CD4-positive, alpha-beta memory T cell (primary cell): ENCODE measurements at regions not wholly inside any gene's neighbourhood (a gene's known extent, or its start where the extent isn't known, plus 50 kb on each side); places are given as distances from the start of the nearest gene placed in this dataset.

Source experiments
- CTCF ChIA-PET: fragments of 350-600 bp; sonication (Branson Sonifier 250); formaldehyde crosslinking; loops from one replicate; lab custom pipeline; 2021; ENCODE audit warnings: inconsistent platforms; ENCODE audit not compliant: partially characterized antibody; lab: Charles Lee
- POLR2A ChIA-PET: fragments of 350-600 bp; sonication (Branson Sonifier 250); formaldehyde crosslinking; loops from one replicate; lab custom pipeline; 2021; ENCODE audit not compliant: partially characterized antibody; lab: Charles Lee
- DNase-seq, 5 donors: peaks; one replicate each; pipeline versions ENCODE4 v3.0.0 to v3.0.0-alpha.2; 2020 to 2022; ENCODE audit warnings: mixed read lengths in 1 of 5
- H3K27ac ChIP-seq: one replicate; pipeline ENCODE4 v1.7.0; 2013; ENCODE audit warnings: low read depth, low read length
- H3K27me3 ChIP-seq: 2 replicates; pipeline ENCODE4 v1.7.0; 2013; ENCODE audit warnings: mild to moderate bottlenecking, low read length, moderate library complexity; ENCODE audit not compliant: insufficient read depth
- H3K36me3 ChIP-seq: 2 replicates; pipeline ENCODE4 v1.7.0; 2013; ENCODE audit warnings: mild to moderate bottlenecking, low read length, moderate library complexity; ENCODE audit not compliant: insufficient read depth
- H3K4me1 ChIP-seq: 2 replicates; pipeline ENCODE4 v1.7.0; 2013; ENCODE audit warnings: mild to moderate bottlenecking, low read length, moderate library complexity; ENCODE audit not compliant: insufficient read depth
- H3K4me3 ChIP-seq, 2 donors: one replicate each; pipeline ENCODE4 v1.7.0; 2013; ENCODE audit warnings: low read length in 2 of 2, mild to moderate bottlenecking in 1 of 2
- H3K9me3 ChIP-seq, 2 donors: one replicate each; pipeline ENCODE4 v1.7.0; 2013; ENCODE audit warnings: low read length in 2 of 2, control low read depth in 1 of 2; ENCODE audit not compliant: control insufficient read depth in 1 of 2
- H3K27ac Mint-ChIP-seq, 7 donors: one replicate each; pipeline ENCODE4 v1.8.0; 2020 to 2021; ENCODE audit warnings: mixed read lengths in 7 of 7, mild to moderate bottlenecking in 6 of 7, inconsistent platforms in 3 of 7, moderate library complexity in 3 of 7
- H3K27me3 Mint-ChIP-seq, 2 donors: one replicate each; pipeline ENCODE4 v1.8.0; 2020 to 2021; ENCODE audit warnings: mixed read lengths in 2 of 2
- H3K36me3 Mint-ChIP-seq, 2 donors: one replicate each; pipeline ENCODE4 v1.8.0; 2020 to 2021; ENCODE audit warnings: mixed read lengths in 2 of 2, inconsistent platforms in 1 of 2, mild to moderate bottlenecking in 1 of 2
- H3K4me1 Mint-ChIP-seq, 4 donors: one replicate each; pipeline ENCODE4 v1.8.0; 2020 to 2021; ENCODE audit warnings: mixed read lengths in 4 of 4, mild to moderate bottlenecking in 1 of 4
- H3K4me3 Mint-ChIP-seq, 8 donors: one replicate each; pipeline ENCODE4 v1.8.0; 2020 to 2021; ENCODE audit warnings: mixed read lengths in 8 of 8, mild to moderate bottlenecking in 7 of 8, moderate library complexity in 6 of 8, inconsistent platforms in 3 of 8
- H3K9me3 Mint-ChIP-seq, 8 donors: one replicate each; pipeline ENCODE4 v1.8.0; 2020 to 2021; ENCODE audit warnings: mixed read lengths in 8 of 8, mild to moderate bottlenecking in 5 of 8, inconsistent platforms in 3 of 8, moderate library complexity in 1 of 8
- intact Hi-C: fragments of 100-400 bp; cut with micrococcal nuclease; formaldehyde crosslinking; loops from one replicate; pipeline ENCODE4 v1.15.1; 2023

GRCh38 chr3:8186213-8186612 is 315.4 kb upstream of the LMCD1 start:
- Mint-ChIP-seq H3K27me3 (no peaks in the 10 kb centered on the region), H3K4me1 (peaks cover 0 to 4% (median 0%) of the 10 kb centered on the region in 4 donors), H3K36me3 (no peaks in the 10 kb centered on the region), H3K9me3 (peaks cover 0 to 2% (median under 1%) of the 10 kb centered on the region in 8 donors), H3K4me3 (no peak overlapping the region), H3K27ac (no peak overlapping the region)
- no peaks in the 10 kb centered on the region for H3K36me3 ChIP-seq
- no peak overlapping the region for H3K27ac ChIP-seq
- no peaks in the 10 kb centered on the region for H3K27me3 ChIP-seq
- POLR2A ChIA-PET = no interaction called here
- H3K4me1 ChIP-seq = no peaks in the 10 kb centered on the region
- no peak overlapping the region for H3K4me3 ChIP-seq
- no peaks in the 10 kb centered on the region for H3K9me3 ChIP-seq
- intact Hi-C loops = no loop called here
- CTCF ChIA-PET = no interaction called here
- no peak for DNase-seq

DNA sequence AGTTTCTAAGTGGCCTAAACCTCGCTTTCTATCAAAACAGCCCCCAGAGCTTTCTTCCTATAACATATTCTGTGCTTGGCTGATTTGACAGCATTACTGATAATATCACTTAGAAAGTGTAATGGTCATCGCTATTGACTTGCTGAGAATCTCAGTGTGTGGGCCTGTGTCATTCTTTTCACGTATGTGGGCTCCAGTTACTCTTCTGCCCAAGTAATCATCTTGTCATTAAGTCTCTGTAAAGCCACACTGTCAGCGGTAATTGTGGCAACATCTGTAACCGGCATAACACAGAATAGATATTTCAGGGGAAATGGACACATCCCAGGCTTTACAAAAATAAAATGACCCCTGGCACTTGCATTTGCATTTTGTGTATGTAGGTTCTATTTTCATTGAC is 313.6 kb upstream of the LMCD1 start:
- H3K9me3 Mint-ChIP-seq = peaks cover 0 to 7% (median 2%) of the 10 kb centered on the region in 8 donors
- H3K36me3 Mint-ChIP-seq = no peaks in the 10 kb centered on the region
- Histone ChIP-seq H3K9me3 (no peaks in the 10 kb centered on the region), H3K4me1 (no peaks in the 10 kb centered on the region), H3K27me3 (no peaks in the 10 kb centered on the region), H3K36me3 (no peaks in the 10 kb centered on the region), H3K27ac (no peak overlapping the region), H3K4me3 (no peak overlapping the region)
- ChIA-PET CTCF (no interaction called here), POLR2A (no interaction called here)
- no peak for DNase-seq
- H3K4me1 Mint-ChIP-seq = peaks cover 0 to 4% (median 0%) of the 10 kb centered on the region in 4 donors
- no peaks in the 10 kb centered on the region for H3K27me3 Mint-ChIP-seq
- intact Hi-C loops = no loop called here
- no peak overlapping the region for H3K27ac Mint-ChIP-seq
- no peak overlapping the region for H3K4me3 Mint-ChIP-seq

DNA sequence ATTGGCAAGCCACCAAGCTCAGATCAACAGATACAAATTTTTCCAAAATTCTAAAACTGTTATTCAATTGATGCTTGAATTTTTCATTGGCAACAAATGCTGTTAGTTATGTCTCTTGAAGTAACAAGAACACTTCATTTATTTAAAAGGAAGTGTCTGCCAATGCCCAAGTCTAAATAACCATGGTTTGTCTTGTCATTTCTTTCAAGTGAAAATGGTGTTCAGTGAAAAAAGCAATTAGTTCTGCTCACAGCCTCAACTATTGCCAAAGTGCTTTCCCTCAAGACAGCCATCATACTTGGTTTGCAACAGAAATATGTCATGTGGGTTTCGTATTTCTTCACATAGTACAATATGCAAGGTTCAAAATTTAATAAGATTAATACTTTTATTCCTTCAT is 312.6 kb upstream of the LMCD1 start:
- H3K36me3 ChIP-seq = no peaks in the 10 kb centered on the region
- H3K4me3 Mint-ChIP-seq = no peak overlapping the region
- H3K9me3 Mint-ChIP-seq = peaks cover 0 to 7% (median 2%) of the 10 kb centered on the region in 8 donors
- ChIA-PET CTCF (no interaction called here), POLR2A (no interaction called here)
- no peak overlapping the region for H3K27ac ChIP-seq
- H3K36me3 Mint-ChIP-seq = no peaks in the 10 kb centered on the region
- no peaks in the 10 kb centered on the region for H3K27me3 Mint-ChIP-seq
- no peaks in the 10 kb centered on the region for H3K4me1 Mint-ChIP-seq
- DNase-seq = no peak
- H3K4me3 ChIP-seq = no peak overlapping the region
- intact Hi-C loops = no loop called here
- H3K9me3 ChIP-seq = no peaks in the 10 kb centered on the region
- no peaks in the 10 kb centered on the region for H3K4me1 ChIP-seq
- H3K27me3 ChIP-seq = no peaks in the 10 kb centered on the region
- H3K27ac Mint-ChIP-seq = no peak overlapping the region

DNA sequence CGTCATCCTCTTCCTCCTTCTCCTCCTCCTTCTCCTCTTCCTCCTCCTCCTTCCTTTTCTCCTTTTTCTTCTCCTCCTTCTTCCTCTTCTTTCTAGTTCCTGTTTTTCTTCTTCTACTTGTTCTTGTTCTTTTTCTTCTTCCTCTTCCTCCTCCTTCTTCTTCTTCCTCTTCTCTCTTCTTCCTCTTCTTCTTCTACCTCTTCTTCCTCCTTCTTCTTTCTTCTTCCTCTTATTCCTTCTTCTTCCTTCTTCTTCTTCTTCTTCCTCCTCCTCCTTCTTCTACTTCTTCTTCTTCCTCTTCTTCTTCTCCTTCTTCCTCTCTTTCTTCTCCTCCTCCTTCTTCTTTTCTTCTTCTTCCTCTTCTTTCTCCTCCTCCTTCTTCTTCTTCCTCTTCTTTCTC is 310.2 kb upstream of the LMCD1 start:
- Mint-ChIP-seq H3K9me3 (peaks cover 0 to 8% (median 2%) of the 10 kb centered on the region in 8 donors), H3K27ac (no peak overlapping the region), H3K27me3 (peaks cover 0 to 1% of the 10 kb centered on the region in 2 donors), H3K4me1 (no peaks in the 10 kb centered on the region), H3K36me3 (no peaks in the 10 kb centered on the region), H3K4me3 (no peak overlapping the region)
- no peaks in the 10 kb centered on the region for H3K36me3 ChIP-seq
- H3K27ac ChIP-seq = no peak overlapping the region
- H3K4me1 ChIP-seq = no peaks in the 10 kb centered on the region
- no peak for DNase-seq
- intact Hi-C loops = no loop called here
- no peaks in the 10 kb centered on the region for H3K9me3 ChIP-seq
- no peak overlapping the region for H3K4me3 ChIP-seq
- ChIA-PET POLR2A (no interaction called here), CTCF (no interaction called here)
- H3K27me3 ChIP-seq = no peaks in the 10 kb centered on the region

- Histone ChIP-seq H3K4me3 (no peak overlapping the region), H3K9me3 (no peaks in the 10 kb centered on the region), H3K27me3 (no peaks in the 10 kb centered on the region), H3K27ac (no peak overlapping the region), H3K4me1 (no peaks in the 10 kb centered on the region), H3K36me3 (no peaks in the 10 kb centered on the region)
- Mint-ChIP-seq H3K9me3 (peaks cover 0 to 3% (median 0%) of the 10 kb centered on the region in 8 donors), H3K4me1 (no peaks in the 10 kb centered on the region), H3K36me3 (no peaks in the 10 kb centered on the region), H3K27ac (no peak overlapping the region), H3K4me3 (no peak overlapping the region), H3K27me3 (peaks cover 1 to 2% of the 10 kb centered on the region in 2 donors)
- DNase-seq = no peak
- ChIA-PET CTCF (no interaction called here), POLR2A (no interaction called here)
- intact Hi-C loops = no loop called here
Measured at GRCh38 chr3:8197384-8197783, 304.2 kb upstream of the LMCD1 start.

DNA sequence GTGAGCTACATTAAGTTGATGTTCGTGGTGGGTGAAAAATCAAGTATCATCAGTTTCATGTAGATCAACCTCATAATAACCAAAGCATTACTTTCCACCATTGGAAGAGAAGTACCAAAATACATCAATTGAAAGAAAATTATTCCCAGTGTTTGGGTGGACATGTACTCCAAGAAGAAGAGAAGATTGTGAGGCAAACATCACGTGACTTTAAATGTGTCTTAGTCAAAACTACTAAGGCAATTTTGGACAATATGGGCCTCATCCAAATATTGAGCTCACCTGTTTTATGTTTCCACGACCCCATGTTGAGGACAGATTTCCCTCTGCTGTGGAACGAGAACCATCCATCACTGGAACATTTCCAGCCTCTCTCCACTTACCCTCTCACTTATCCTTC is 303.0 kb upstream of the LMCD1 start:
- DNase-seq = no peak
- POLR2A ChIA-PET = no interaction called here
- no peak overlapping the region for H3K27ac ChIP-seq
- no peak overlapping the region for H3K4me3 ChIP-seq
- intact Hi-C loops = no loop called here
- H3K27me3 ChIP-seq = no peaks in the 10 kb centered on the region
- Mint-ChIP-seq H3K36me3 (no peaks in the 10 kb centered on the region), H3K9me3 (peaks cover 0 to 3% (median 0%) of the 10 kb centered on the region in 8 donors), H3K4me3 (no peak overlapping the region), H3K27ac (no peak overlapping the region), H3K27me3 (peaks cover 1 to 2% of the 10 kb centered on the region in 2 donors), H3K4me1 (no peaks in the 10 kb centered on the region)
- no peaks in the 10 kb centered on the region for H3K4me1 ChIP-seq
- no peaks in the 10 kb centered on the region for H3K9me3 ChIP-seq
- no peaks in the 10 kb centered on the region for H3K36me3 ChIP-seq
- CTCF ChIA-PET = no interaction called here

DNA sequence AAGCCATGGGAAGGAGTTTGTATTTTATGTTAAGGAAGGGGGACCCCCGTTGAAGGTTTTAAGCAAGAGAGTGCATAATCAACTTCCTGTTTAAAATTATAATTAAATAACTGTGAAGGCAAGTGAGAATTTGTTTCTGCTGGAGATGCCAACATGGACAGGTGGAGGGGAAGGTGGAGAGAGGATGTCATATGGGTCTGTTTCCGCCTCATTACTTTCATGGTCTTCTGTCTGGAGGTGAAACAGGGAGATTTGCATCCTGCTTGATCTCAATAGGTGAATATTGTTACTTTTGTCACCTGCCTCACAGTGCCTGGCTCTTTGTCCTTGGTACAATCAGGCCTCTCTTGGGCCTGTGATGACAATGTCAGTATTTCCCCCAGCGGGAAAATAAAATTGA is 300.6 kb upstream of the LMCD1 start:
- H3K9me3 Mint-ChIP-seq = peaks cover 0 to 2% (median 0%) of the 10 kb centered on the region in 8 donors
- H3K27ac Mint-ChIP-seq = no peak overlapping the region
- CTCF ChIA-PET = no interaction called here
- POLR2A ChIA-PET = no interaction called here
- no peak overlapping the region for H3K4me3 ChIP-seq
- no peaks in the 10 kb centered on the region for H3K9me3 ChIP-seq
- no peaks in the 10 kb centered on the region for H3K36me3 Mint-ChIP-seq
- H3K36me3 ChIP-seq = no peaks in the 10 kb centered on the region
- no peak overlapping the region for H3K4me3 Mint-ChIP-seq
- no peaks in the 10 kb centered on the region for H3K27me3 ChIP-seq
- intact Hi-C loops = no loop called here
- H3K27me3 Mint-ChIP-seq = peaks cover 1 to 2% of the 10 kb centered on the region in 2 donors
- H3K4me1 ChIP-seq = no peaks in the 10 kb centered on the region
- H3K4me1 Mint-ChIP-seq = no peaks in the 10 kb centered on the region
- no peak for DNase-seq
- no peak overlapping the region for H3K27ac ChIP-seq

- no peaks in the 10 kb centered on the region for H3K4me1 Mint-ChIP-seq
- Histone ChIP-seq H3K9me3 (no peaks in the 10 kb centered on the region), H3K4me3 (no peak overlapping the region), H3K36me3 (no peaks in the 10 kb centered on the region), H3K27ac (no peak overlapping the region), H3K27me3 (no peaks in the 10 kb centered on the region), H3K4me1 (no peaks in the 10 kb centered on the region)
- H3K27me3 Mint-ChIP-seq = peaks cover 0 to 2% of the 10 kb centered on the region in 2 donors
- H3K9me3 Mint-ChIP-seq = peaks cover 0 to 2% (median 0%) of the 10 kb centered on the region in 8 donors
- H3K27ac Mint-ChIP-seq = no peak overlapping the region
- intact Hi-C loops = no loop called here
- ChIA-PET POLR2A (no interaction called here), CTCF (no interaction called here)
- H3K36me3 Mint-ChIP-seq = no peaks in the 10 kb centered on the region
- DNase-seq = no peak
- H3K4me3 Mint-ChIP-seq = no peak overlapping the region
Measured at GRCh38 chr3:8201886-8202285, 299.7 kb upstream of the LMCD1 start.
